ENCODE measurements at regions not wholly inside any gene's neighbourhood (a gene's known extent, or its start where the extent isn't known, plus 50 kb on each side); places are given as distances from the start of the nearest gene placed in this dataset.
"Not testable (repeated sequence)": the region's sequence is repeated elsewhere in the genome, so short reads cannot be mapped to it uniquely, and the experiment has no call there.

DNA sequence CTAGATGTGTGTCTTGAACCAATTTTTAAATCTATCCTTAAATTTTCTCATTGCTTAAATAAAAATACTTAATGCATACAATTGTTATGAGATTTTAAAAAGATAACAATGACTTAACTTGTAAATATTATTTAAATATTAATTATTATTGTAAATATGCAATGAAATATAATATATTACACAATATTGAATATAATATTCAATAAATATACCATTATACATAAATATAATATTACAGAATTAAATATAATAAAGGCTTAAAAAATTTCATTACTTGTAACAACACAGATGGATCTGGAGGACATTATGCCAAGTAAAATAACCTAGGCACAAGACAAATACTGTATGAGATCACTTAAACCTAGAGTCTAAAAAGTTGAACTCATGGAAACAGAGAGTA is 1532.3 kb downstream of the PCDH9 start:
- DNase-seq (no peak), ATAC-seq (no peak)
- no peaks in the 10 kb centered on the region for H3K36me3 Mint-ChIP-seq (ENCODE audit: low read depth)
- no peaks in the 10 kb centered on the region for H3K27me3 Mint-ChIP-seq
- H3K27ac Mint-ChIP-seq: no peak overlapping the region
- H3K4me3 Mint-ChIP-seq: no peak overlapping the region
- no peaks in the 10 kb centered on the region for H3K4me1 Mint-ChIP-seq
- no peaks in the 10 kb centered on the region for H3K9me3 ChIP-seq (ENCODE audit: control insufficient read depth, low read length, poor library complexity, severe bottlenecking)

DNA sequence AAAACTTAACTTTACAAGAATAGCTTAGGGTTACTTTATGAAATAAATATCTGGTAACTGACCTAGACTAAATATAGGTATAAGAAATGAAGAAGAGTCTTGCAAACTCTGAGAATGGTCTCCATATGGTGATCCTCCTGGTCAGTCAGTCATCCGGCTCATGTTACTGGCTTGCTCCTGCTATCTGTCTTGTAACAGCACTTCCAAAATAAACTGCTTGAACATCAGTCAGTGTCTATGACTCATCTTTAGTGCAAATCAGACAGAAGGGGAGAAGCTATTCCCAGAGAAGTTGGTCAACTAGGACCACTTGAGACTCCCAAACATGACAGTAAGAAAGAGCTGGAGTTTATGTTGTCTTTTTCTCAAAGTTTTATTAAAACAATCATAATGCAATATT is 1550.9 kb downstream of the PCDH9 start:
- H3K9me3 ChIP-seq (ENCODE audit: control insufficient read depth, low read length, poor library complexity, severe bottlenecking): no peaks in the 10 kb centered on the region
- DNase-seq (no peak), ATAC-seq (no peak)
- H3K4me3 Mint-ChIP-seq: no peak overlapping the region
- H3K27me3 Mint-ChIP-seq: no peaks in the 10 kb centered on the region
- no peaks in the 10 kb centered on the region for H3K36me3 Mint-ChIP-seq (ENCODE audit: low read depth)
- no peaks in the 10 kb centered on the region for H3K4me1 Mint-ChIP-seq
- no peak overlapping the region for H3K27ac Mint-ChIP-seq

DNA sequence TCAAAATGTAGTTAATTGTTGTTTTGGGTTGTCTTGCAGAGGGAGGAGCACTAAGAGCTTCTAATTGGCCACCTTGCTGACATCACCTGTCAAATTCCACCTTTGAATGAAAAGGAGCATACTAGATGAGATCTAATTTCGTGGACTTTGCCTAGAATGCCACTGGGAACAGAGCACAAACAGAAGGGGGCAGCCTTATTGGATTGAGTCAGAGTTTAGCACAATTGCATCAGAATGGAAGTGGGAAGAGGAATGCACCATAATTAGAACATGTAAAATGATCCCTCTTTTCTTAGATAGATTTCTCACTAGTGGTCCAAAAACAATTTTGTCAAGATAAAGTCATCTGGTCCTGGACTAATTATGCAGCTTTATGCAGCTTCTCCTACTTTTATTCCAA is 1552.2 kb downstream of the PCDH9 start:
- DNase-seq (no peak), ATAC-seq (no peak)
- Mint-ChIP-seq H3K36me3 (ENCODE audit: low read depth) (no peaks in the 10 kb centered on the region), H3K27me3 (no peaks in the 10 kb centered on the region), H3K4me1 (no peaks in the 10 kb centered on the region), H3K4me3 (no peak overlapping the region), H3K27ac (no peak overlapping the region)
- no peaks in the 10 kb centered on the region for H3K9me3 ChIP-seq (ENCODE audit: control insufficient read depth, low read length, poor library complexity, severe bottlenecking)

DNA sequence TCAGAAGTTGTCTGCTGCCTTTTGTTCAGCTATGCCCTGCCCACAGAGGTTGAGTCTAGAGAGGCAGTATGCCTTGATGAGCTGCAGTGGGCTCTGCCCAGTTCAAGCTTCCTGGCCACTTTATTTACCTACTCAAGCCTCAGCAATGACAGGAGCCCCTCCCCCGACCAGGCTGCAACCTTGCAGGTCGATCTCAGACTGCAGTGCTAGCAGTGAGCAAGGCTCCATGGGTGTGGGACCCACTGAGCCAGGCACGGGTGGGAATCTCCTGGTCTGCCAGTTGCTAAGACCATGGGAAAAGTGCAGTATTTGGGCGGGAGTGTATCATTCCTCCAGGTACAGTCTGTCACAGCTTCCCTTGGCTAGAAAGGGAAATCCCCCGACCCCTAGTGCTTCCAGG is 1554.8 kb downstream of the PCDH9 start:
- H3K36me3 Mint-ChIP-seq (ENCODE audit: low read depth); H3K9me3 ChIP-seq (ENCODE audit: control insufficient read depth, low read length, poor library complexity, severe bottlenecking); DNase-seq; H3K27ac Mint-ChIP-seq; H3K4me3 Mint-ChIP-seq; ATAC-seq; H3K27me3 Mint-ChIP-seq; H3K4me1 Mint-ChIP-seq: not testable (repeated sequence)

DNA sequence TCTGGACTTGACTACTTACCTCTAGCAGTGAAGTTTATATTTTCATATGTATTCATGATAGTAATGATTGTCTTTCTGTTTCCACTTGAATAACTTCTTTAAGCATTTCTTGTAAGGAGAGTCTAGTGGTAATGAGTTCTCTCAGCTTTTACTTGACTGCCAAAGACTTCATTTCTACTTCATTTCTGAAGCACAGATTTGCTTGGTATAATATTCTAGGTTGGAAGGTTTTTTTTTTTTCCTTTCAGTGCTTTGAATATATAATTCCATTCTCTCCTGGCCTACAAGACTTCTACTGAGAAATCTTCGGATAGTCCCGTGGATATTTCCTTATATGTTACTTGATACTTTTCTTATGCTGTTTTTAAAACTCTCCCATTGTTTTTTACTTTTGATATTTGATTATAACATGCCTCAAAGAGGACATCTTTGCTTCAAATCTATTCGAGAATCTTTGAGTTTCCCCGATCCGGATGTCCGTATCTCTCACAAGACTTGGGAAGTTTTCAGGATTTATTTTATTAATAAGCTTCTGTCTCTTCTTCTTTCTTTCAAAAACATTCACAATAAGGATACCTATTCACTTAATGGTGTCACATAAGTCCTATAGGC is 1560.0 kb downstream of the PCDH9 start:
- Mint-ChIP-seq H3K27ac (no peak overlapping the region), H3K36me3 (ENCODE audit: low read depth) (no peaks in the 10 kb centered on the region), H3K27me3 (no peaks in the 10 kb centered on the region), H3K4me1 (no peaks in the 10 kb centered on the region), H3K4me3 (no peak overlapping the region)
- H3K9me3 ChIP-seq (ENCODE audit: control insufficient read depth, low read length, poor library complexity, severe bottlenecking): no peaks in the 10 kb centered on the region
- ATAC-seq (no peak), DNase-seq (no peak)

DNA sequence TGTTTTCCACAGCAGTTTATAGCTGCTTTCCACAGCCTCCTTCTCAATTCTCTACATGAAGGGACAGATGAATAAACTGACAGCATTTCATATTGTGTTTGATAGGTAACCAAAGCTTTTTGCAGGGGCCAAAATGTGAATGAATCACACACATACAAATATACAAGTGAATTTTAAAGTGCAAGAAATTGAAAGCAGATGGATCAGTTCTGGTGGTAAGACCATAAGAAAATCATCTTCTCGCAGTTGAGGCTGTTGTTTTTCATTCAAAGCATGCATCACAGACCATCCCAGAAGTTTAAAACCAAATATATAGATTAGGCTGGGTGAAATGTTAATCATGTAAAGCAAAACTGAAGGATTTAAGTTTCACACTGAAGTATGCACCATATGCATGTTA is 1569.4 kb downstream of the PCDH9 start:
- H3K36me3 Mint-ChIP-seq (ENCODE audit: low read depth): no peaks in the 10 kb centered on the region
- no peak overlapping the region for H3K27ac Mint-ChIP-seq
- no peak for ATAC-seq
- DNase-seq: no peak
- H3K9me3 ChIP-seq (ENCODE audit: control insufficient read depth, low read length, poor library complexity, severe bottlenecking): no peaks in the 10 kb centered on the region
- H3K27me3 Mint-ChIP-seq: no peaks in the 10 kb centered on the region
- no peaks in the 10 kb centered on the region for H3K4me1 Mint-ChIP-seq
- H3K4me3 Mint-ChIP-seq: no peak overlapping the region

DNA sequence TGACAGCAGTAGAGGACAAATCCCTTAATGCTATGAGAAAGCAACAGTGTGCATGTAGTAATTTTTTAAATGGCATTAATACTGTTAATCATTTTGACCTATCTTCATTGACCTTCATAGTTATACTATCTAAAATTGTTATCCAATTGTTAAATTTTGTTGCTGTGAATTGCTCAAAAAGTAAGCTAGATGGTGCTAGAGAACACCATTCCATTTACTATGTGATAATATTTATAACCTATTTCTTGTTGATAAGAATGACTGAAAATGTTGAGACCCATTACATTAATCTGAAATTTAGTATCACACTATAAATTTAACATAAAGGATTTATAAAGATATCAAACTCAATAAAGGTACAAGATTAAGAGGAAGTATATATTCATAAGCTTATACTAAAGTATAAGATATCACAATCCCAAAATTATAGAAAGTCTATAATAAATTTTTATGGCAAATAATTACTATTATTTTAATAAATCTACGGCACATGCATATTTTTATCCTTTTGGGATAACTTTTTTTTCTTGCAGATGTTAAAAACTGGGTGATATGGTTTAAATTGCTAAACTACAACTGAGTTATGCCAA is 1573.3 kb downstream of the PCDH9 start:
- DNase-seq: no peak
- no peaks in the 10 kb centered on the region for H3K4me1 Mint-ChIP-seq
- no peak for ATAC-seq
- H3K27me3 Mint-ChIP-seq: no peaks in the 10 kb centered on the region
- no peak overlapping the region for H3K27ac Mint-ChIP-seq
- no peaks in the 10 kb centered on the region for H3K36me3 Mint-ChIP-seq (ENCODE audit: low read depth)
- H3K4me3 Mint-ChIP-seq: no peak overlapping the region
- no peaks in the 10 kb centered on the region for H3K9me3 ChIP-seq (ENCODE audit: control insufficient read depth, low read length, poor library complexity, severe bottlenecking)

DNA sequence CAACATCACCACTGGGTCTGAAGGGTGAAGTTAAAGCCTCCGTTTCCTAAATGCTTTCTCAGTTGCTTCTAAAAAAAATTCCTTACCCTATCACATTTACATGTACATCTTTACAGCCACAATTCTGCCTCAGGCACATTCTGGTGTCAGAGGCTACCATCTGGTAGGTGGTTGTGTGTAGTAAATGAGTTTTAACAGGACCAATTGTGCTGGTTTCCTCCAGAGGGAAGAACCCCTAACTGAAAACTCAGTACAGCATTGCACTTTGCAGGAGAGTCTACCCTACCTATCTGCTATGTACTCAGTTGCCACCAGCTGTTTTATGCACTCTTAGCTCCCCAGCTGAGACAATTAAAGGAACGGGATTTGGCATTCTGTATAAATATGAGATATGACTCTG is 1576.5 kb downstream of the PCDH9 start:
- H3K4me1 Mint-ChIP-seq: no peaks in the 10 kb centered on the region
- no peaks in the 10 kb centered on the region for H3K36me3 Mint-ChIP-seq (ENCODE audit: low read depth)
- H3K9me3 ChIP-seq (ENCODE audit: control insufficient read depth, low read length, poor library complexity, severe bottlenecking): no peaks in the 10 kb centered on the region
- DNase-seq: no peak
- no peak for ATAC-seq
- H3K27ac Mint-ChIP-seq: no peak overlapping the region
- H3K4me3 Mint-ChIP-seq: no peak overlapping the region
- H3K27me3 Mint-ChIP-seq: no peaks in the 10 kb centered on the region

DNA sequence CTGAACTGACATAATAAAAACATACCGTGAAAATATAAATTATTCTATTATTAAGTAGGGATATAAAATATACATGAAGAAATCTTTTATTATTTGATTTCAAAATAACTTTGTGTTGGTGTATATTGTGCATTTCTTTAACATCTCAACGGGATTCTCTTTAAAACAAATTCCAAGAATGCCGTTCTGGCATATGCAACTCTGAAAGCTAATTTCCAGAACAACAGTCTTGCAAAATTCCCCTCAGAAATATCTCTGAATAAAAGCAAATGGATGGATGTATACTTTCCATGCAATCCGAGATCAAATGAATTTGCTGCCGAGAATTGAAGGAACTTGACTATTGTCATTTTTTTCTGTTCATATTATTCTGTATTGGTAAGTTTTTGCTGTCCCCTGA is 1579.8 kb downstream of the PCDH9 start:
- H3K27me3 Mint-ChIP-seq: no peaks in the 10 kb centered on the region
- DNase-seq (no peak), ATAC-seq (no peak)
- H3K4me1 Mint-ChIP-seq: no peaks in the 10 kb centered on the region
- no peaks in the 10 kb centered on the region for H3K9me3 ChIP-seq (ENCODE audit: control insufficient read depth, low read length, poor library complexity, severe bottlenecking)
- no peak overlapping the region for H3K4me3 Mint-ChIP-seq
- H3K27ac Mint-ChIP-seq: no peak overlapping the region
- H3K36me3 Mint-ChIP-seq (ENCODE audit: low read depth): no peaks in the 10 kb centered on the region

DNA sequence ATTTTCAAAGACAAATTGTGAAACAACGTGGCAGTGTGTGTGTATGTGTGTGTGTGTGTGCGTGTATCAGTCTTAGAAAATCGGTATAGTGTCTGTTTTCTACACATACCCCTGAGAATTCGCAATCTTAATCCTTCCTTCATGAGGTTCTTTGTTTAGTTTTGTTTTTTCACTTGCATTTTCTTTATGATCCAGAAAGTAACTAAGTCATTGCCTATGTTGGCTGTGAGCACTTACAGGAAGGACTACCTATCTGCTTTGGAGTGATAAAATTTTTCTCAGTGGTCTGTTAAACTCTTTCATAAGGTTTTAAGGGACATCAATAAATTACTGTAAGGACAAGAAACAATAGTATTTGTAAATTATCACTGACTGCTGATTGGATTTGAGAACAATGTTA is 1587.1 kb downstream of the PCDH9 start:
- Mint-ChIP-seq H3K36me3 (ENCODE audit: low read depth) (no peaks in the 10 kb centered on the region), H3K4me1 (no peaks in the 10 kb centered on the region), H3K4me3 (no peak overlapping the region), H3K27me3 (no peaks in the 10 kb centered on the region), H3K27ac (no peak overlapping the region)
- ATAC-seq (no peak), DNase-seq (no peak)
- peaks cover 2% of the 10 kb centered on the region for H3K9me3 ChIP-seq (ENCODE audit: control insufficient read depth, low read length, poor library complexity, severe bottlenecking)

DNA sequence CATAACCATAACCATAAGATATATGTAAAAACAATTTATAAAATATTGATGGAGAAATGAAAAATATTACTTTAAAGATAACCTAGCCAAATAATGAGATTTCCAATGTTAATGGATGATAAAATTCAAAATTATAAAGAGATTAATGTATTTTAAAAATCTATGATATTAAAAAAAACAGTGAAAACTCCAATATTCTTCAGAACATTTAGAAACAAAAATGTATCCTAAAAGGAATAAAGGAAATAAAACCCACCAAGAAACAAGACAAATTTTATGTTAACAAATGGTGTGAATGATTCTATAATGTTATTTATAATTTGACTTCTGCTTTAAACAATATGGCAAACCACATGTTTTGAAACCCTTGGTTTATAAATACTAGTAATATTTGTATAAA is 1587.8 kb downstream of the PCDH9 start:
- Mint-ChIP-seq H3K4me1 (no peaks in the 10 kb centered on the region), H3K27me3 (no peaks in the 10 kb centered on the region), H3K4me3 (no peak overlapping the region), H3K27ac (no peak overlapping the region), H3K36me3 (ENCODE audit: low read depth) (no peaks in the 10 kb centered on the region)
- peaks cover 2% of the 10 kb centered on the region for H3K9me3 ChIP-seq (ENCODE audit: control insufficient read depth, low read length, poor library complexity, severe bottlenecking)
- ATAC-seq (no peak), DNase-seq (no peak)

DNA sequence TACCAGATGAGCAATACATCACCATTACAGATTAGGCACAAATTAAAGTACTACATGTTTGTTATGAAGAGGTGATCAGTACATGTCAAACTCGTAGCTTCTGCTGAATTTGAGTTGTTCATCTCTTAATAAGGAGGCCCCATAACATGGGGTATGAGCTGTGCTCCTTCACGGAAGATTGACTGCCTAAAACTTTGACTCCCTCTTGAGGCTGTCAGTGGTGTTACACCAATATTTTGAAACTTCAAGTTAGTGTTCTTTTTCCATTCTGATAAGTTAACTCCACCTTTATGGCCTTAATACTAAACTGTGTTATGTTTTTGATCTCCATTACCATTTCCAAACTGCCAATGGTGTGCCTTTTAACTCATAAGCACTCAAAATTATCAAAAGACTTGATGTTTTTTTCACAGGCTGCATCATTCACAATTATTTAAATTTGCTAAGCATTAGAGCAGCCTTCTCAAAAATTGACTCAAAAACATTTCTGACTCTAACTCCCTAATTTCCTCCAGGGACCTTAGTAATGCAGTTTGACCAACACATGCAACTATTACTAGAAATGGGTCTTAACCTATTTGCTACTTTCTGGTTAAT is 1591.5 kb downstream of the PCDH9 start:
- DNase-seq (no peak), ATAC-seq (no peak)
- peaks cover 2% of the 10 kb centered on the region for H3K9me3 ChIP-seq (ENCODE audit: control insufficient read depth, low read length, poor library complexity, severe bottlenecking)
- H3K4me3 Mint-ChIP-seq: no peak overlapping the region
- H3K4me1 Mint-ChIP-seq: no peaks in the 10 kb centered on the region
- no peaks in the 10 kb centered on the region for H3K27me3 Mint-ChIP-seq
- no peaks in the 10 kb centered on the region for H3K36me3 Mint-ChIP-seq (ENCODE audit: low read depth)
- no peak overlapping the region for H3K27ac Mint-ChIP-seq

DNA sequence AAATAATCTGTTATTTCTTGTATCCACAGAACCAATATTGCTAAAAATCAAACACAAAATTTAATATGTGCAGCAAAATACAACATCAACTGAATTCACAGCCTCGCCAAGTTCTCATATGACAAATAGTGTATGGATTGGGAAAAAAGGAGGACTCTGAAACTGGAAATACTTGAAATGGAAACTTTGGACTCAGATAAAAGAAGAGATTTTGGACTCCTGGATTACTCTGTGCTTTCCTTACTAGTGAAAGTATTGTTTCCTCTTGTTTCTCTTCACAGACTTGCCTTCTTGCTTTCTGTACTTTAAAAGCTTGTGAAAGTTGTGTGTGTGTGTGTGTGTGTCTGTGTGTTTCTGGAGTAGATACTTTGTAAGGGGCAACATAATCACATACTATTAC is 1596.3 kb downstream of the PCDH9 start:
- ATAC-seq: no peak
- peaks cover 2% of the 10 kb centered on the region for H3K9me3 ChIP-seq (ENCODE audit: control insufficient read depth, low read length, poor library complexity, severe bottlenecking)
- Mint-ChIP-seq H3K4me1 (no peaks in the 10 kb centered on the region), H3K4me3 (no peak overlapping the region), H3K27ac (no peak overlapping the region), H3K27me3 (no peaks in the 10 kb centered on the region), H3K36me3 (ENCODE audit: low read depth) (no peaks in the 10 kb centered on the region)
- DNase-seq: no peak

DNA sequence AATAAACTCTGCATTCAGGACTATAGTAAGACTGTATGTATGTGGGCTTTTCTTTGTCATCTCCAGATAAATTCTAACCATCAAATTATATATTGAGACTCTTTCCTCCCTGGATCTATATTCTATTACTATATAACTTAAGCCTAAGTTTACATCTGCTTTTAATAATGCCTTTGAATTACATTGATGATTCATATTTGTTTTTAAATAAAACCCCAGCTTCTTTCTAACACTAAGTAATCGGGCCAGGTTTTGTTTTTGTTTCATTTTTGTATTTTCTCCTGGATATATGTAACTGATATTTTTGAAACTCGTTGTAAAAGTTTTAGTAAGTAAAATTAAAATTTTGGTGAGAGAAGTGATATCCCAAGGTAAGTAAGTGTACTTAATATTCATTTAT is 1599.1 kb downstream of the PCDH9 start:
- Mint-ChIP-seq H3K4me3 (no peak overlapping the region), H3K36me3 (ENCODE audit: low read depth) (no peaks in the 10 kb centered on the region), H3K27ac (no peak overlapping the region), H3K4me1 (no peaks in the 10 kb centered on the region), H3K27me3 (no peaks in the 10 kb centered on the region)
- ATAC-seq (no peak), DNase-seq (no peak)
- no peaks in the 10 kb centered on the region for H3K9me3 ChIP-seq (ENCODE audit: control insufficient read depth, low read length, poor library complexity, severe bottlenecking)

Data from T-helper 17 cell (primary cell).